HG03558 (cell line): ENCODE measurements at regions not wholly inside any gene's neighbourhood (a gene's known extent, or its start where the extent isn't known, plus 50 kb on each side); places are given as distances from the start of the nearest gene placed in this dataset.

Experiments used
- ATAC-seq: cut with Tn5 transposase; IDR thresholded peaks from one replicate; pipeline ENCODE4 v1.9.1; 2021; ENCODE audit warnings: moderate number of reproducible peaks; ENCODE audit not compliant: unreplicated experiment; ENCODE audit errors: extremely low read depth

- ATAC-seq: no peak
Measured at GRCh38 chr12:124094733-124095132, 121.7 kb downstream of the ZNF664 start.

GRCh38 chr12:124096109-124096508, 123.1 kb downstream of the ZNF664 start:
- ATAC-seq: no peak

- no peak for ATAC-seq
Measured at GRCh38 chr12:124096869-124097434, 123.9 kb downstream of the ZNF664 start.

GRCh38 chr12:124097701-124098100, 124.7 kb downstream of the ZNF664 start:
- ATAC-seq: no peak

GRCh38 chr12:124098101-124098757, 125.2 kb downstream of the ZNF664 start:
- no peak for ATAC-seq

- no peak for ATAC-seq
Measured at GRCh38 chr12:124098887-124099286, 125.9 kb downstream of the ZNF664 start.

- ATAC-seq: no peak
Measured at GRCh38 chr12:124099661-124100060, 126.6 kb downstream of the ZNF664 start.

GRCh38 chr12:124100572-124101178, 127.7 kb downstream of the ZNF664 start:
- no peak for ATAC-seq

- no peak for ATAC-seq
Measured at GRCh38 chr12:124105546-124105945, 132.5 kb downstream of the ZNF664 start.

- ATAC-seq: no peak
Measured at GRCh38 chr12:124107351-124107750, 134.3 kb downstream of the ZNF664 start.

- no peak for ATAC-seq
Measured at GRCh38 chr12:124109760-124110159, 136.7 kb downstream of the ZNF664 start.

- no peak for ATAC-seq
Measured at GRCh38 chr12:124110372-124110883, 137.4 kb downstream of the ZNF664 start.

- no peak for ATAC-seq
Measured at GRCh38 chr12:124111006-124111405, 138.0 kb downstream of the ZNF664 start.

GRCh38 chr12:124114316-124114715, 141.3 kb downstream of the ZNF664 start:
- ATAC-seq: no peak

- ATAC-seq: no peak
Measured at GRCh38 chr12:124115496-124115895, 142.5 kb downstream of the ZNF664 start.

- no peak for ATAC-seq
Measured at GRCh38 chr12:124115976-124116690, 143.1 kb downstream of the ZNF664 start.

- no peak for ATAC-seq
Measured at GRCh38 chr12:124120739-124121138, 147.7 kb downstream of the ZNF664 start.

GRCh38 chr12:124122722-124123121, 149.7 kb downstream of the ZNF664 start:
- no peak for ATAC-seq

GRCh38 chr12:124123296-124124000, 150.4 kb downstream of the ZNF664 start:
- ATAC-seq: no peak

GRCh38 chr12:124125203-124125871, 152.3 kb downstream of the ZNF664 start:
- ATAC-seq: peak; percentile 75
